ENCODE measurements at regions not wholly inside any gene's neighbourhood (a gene's known extent, or its start where the extent isn't known, plus 50 kb on each side); places are given as distances from the start of the nearest gene placed in this dataset.

DNA sequence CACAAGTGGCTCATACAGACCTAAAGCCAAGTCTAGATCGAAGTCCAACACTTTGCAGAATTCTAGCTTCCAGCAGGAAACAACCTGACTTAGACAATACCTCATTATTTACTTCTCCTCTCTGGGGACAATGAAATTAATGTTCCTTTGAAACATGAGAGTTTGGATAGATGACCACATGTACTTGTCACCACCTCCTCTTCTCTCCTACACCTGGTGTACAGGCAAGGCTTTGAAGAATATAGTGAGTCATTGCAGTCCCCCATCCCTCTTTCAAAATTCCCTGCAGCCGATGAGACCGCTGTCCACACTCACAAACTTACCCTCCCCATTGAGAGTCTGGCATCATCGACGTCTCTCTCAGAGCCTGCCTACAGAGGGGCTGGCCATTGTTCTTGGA is 189.0 kb upstream of the HES1 start:
- TF ChIP-seq, protein P1, sequence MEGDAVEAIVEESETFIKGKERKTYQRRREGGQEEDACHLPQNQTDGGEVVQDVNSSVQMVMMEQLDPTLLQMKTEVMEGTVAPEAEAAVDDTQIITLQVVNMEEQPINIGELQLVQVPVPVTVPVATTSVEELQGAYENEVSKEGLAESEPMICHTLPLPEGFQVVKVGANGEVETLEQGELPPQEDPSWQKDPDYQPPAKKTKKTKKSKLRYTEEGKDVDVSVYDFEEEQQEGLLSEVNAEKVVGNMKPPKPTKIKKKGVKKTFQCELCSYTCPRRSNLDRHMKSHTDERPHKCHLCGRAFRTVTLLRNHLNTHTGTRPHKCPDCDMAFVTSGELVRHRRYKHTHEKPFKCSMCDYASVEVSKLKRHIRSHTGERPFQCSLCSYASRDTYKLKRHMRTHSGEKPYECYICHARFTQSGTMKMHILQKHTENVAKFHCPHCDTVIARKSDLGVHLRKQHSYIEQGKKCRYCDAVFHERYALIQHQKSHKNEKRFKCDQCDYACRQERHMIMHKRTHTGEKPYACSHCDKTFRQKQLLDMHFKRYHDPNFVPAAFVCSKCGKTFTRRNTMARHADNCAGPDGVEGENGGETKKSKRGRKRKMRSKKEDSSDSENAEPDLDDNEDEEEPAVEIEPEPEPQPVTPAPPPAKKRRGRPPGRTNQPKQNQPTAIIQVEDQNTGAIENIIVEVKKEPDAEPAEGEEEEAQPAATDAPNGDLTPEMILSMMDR (IDR thresholded peaks at IDR 0.05; ENCODE audit: poor library complexity): no peak
- no peak for TF ChIP-seq EZH2 (IDR thresholded peaks at IDR 0.05; ENCODE audit: borderline replicate concordance)

Data from hepatocyte (in vitro differentiated cells).